Activated CD4-positive, alpha-beta T cell treated with anti-CD3 and anti-CD28 coated beads, Interleukin-2, Interleukin-4, amounts not matched to agents 100 ng/mL and 50 ng/mL, durations not matched to agents 16 hours and 8 hours (primary cell): ENCODE measurements at regions not wholly inside any gene's neighbourhood (a gene's known extent, or its start where the extent isn't known, plus 50 kb on each side); places are given as distances from the start of the nearest gene placed in this dataset.
"Not testable (repeated sequence)": the region's sequence is repeated elsewhere in the genome, so short reads cannot be mapped to it uniquely, and the experiment has no call there.

Experiments used
- DNase-seq: peaks from one replicate; pipeline ENCODE4 v3.0.0-alpha.2; 2020; ENCODE audit warnings: low spot score

GRCh38 chr2:53490659-53491058 lies 276.9 kb upstream of the CHAC2 start:
- DNase-seq, result no peak

GRCh38 chr2:53486185-53486899 lies 281.3 kb upstream of the CHAC2 start:
- DNase-seq, result not testable (repeated sequence)

GRCh38 chr2:53485021-53485728 lies 282.4 kb upstream of the CHAC2 start:
- no peak for DNase-seq

GRCh38 chr2:53484531-53484930 lies 283.1 kb upstream of the CHAC2 start:
- DNase-seq, result peak; percentile 18

- no peak for DNase-seq
Measured at GRCh38 chr2:53477517-53477916, 290.1 kb upstream of the CHAC2 start.

- no peak for DNase-seq
Measured at GRCh38 chr2:53476834-53477233, 290.8 kb upstream of the CHAC2 start.

- DNase-seq, result no peak
Measured at GRCh38 chr2:53475766-53476165, 291.8 kb upstream of the CHAC2 start.

- no peak for DNase-seq
Measured at GRCh38 chr2:53475321-53475720, 292.3 kb upstream of the CHAC2 start.

GRCh38 chr2:53474914-53475313 lies 292.7 kb upstream of the CHAC2 start:
- DNase-seq, result no peak

GRCh38 chr2:53473775-53474311 lies 293.8 kb upstream of the CHAC2 start:
- DNase-seq, result no peak

GRCh38 chr2:53473236-53473635 lies 294.4 kb upstream of the CHAC2 start:
- DNase-seq, result no peak

- no peak for DNase-seq
Measured at GRCh38 chr2:53467467-53468180, 300.0 kb upstream of the CHAC2 start.

- DNase-seq, result no peak
Measured at GRCh38 chr2:53463806-53464726, 303.5 kb upstream of the CHAC2 start.

- DNase-seq, result no peak
Measured at GRCh38 chr2:53460937-53461336, 306.7 kb upstream of the CHAC2 start.

- no peak for DNase-seq
Measured at GRCh38 chr2:53460347-53460746, 307.3 kb upstream of the CHAC2 start.

- DNase-seq, result no peak
Measured at GRCh38 chr2:53455094-53455493, 312.5 kb upstream of the CHAC2 start.

- DNase-seq, result no peak
Measured at GRCh38 chr2:53452957-53453748, 314.5 kb upstream of the CHAC2 start.

- no peak for DNase-seq
Measured at GRCh38 chr2:53452400-53452799, 315.2 kb upstream of the CHAC2 start.

GRCh38 chr2:53450923-53451322 lies 316.7 kb upstream of the CHAC2 start:
- no peak for DNase-seq

GRCh38 chr2:53448591-53448990 lies 319.0 kb upstream of the CHAC2 start:
- no peak for DNase-seq

- DNase-seq, result no peak
Measured at GRCh38 chr2:53448086-53448485, 319.5 kb upstream of the CHAC2 start.
